HG02981 (cell line): ENCODE measurements at regions not wholly inside any gene's neighbourhood (a gene's known extent, or its start where the extent isn't known, plus 50 kb on each side); places are given as distances from the start of the nearest gene placed in this dataset.
A peak's percentile ranks its signal among the peaks of the same experiment; 100 is the strongest.
"Not testable (repeated sequence)": the region's sequence is repeated elsewhere in the genome, so short reads cannot be mapped to it uniquely, and the experiment has no call there.

Experiments used
- ATAC-seq: cut with Tn5 transposase; IDR thresholded peaks from one replicate; pipeline ENCODE4 v1.9.1; 2021; ENCODE audit warnings: mild to moderate bottlenecking, moderate library complexity; ENCODE audit not compliant: unreplicated experiment

DNA sequence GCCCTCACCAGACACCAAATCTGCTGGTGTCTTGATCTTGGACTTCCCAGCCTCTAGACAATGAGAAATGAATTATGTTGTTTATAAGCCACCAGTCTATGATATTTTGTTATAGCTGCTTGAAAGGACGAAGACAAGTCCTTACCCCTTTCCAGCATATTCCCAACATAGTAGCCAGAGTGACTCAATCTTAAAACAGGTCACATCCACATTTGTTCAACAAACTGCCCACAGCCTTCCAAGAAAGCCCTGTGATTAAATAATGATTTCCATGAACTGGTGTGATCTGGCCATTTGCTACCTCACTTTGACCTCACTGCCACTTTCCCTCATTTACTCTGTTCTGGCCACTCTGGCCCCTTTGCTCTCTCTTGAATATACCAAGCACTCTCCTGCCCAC, 193.7 kb upstream of the CFAP20DC start:
- no peak for ATAC-seq

DNA sequence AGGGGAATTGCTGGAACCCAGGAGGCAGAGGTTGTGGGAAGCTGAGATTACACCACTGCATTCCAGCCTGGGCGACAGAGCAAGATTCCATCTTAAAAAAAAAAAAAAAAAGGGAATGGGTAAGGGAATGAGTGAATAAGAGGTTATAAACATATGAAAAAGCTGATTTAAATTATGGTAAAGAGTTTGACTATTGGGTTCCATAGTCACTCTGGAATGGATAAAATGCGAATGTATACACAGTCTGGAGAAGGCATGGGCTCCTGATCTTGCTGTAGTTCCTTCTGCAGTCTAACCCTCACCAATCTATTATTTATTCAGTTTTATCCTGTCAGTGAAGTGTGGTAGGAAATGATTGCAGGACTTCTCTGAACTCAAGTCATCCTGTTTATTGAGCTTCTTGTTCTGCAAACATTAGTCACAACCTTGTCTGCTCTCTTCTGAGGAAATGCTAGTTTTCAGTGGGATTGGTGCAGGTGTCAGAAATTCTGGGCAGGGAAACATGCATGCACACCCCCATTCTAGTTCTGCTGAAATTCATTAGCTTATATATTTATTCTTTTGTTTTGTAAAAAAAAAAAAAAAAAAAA, 190.9 kb upstream of the CFAP20DC start:
- ATAC-seq = no peak

DNA sequence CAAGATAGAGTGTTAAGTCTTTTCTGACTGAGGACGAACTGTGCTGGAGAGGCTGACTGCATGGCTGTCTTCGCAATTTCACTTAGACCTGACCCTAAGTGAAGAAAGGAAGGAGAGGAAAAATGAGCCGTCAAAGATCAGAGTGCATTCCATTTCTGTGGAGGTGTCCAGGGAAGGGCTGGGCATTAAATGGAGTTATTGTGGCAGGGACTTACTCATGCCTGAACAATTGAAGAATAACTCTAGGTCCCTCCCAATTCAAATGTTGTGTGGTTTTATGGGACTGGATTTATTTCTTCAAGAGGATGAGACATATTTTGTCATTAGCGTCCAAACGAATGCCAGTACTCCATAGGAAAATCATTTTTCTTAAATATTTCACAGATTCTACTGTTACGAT, 187.3 kb upstream of the CFAP20DC start:
- no peak for ATAC-seq

DNA sequence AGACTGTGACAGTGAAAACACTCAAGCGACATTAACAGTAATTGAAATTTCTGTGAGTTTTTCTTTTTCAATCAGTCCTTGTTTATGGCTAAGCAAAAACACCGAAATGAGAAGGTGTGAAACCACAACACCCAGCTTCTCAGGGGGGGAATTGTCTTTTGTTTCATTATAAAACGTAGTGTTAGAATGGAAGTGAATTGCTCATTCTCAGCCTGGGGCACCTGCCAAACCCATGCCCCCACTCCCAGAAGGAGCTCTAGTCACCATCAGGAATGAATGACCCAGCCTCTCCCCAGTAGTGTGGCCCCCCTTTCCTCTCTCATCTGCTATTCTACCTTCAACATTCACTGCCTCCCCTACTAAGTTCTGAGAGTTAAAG, 185.8 kb upstream of the CFAP20DC start:
- ATAC-seq = peak; percentile 90

DNA sequence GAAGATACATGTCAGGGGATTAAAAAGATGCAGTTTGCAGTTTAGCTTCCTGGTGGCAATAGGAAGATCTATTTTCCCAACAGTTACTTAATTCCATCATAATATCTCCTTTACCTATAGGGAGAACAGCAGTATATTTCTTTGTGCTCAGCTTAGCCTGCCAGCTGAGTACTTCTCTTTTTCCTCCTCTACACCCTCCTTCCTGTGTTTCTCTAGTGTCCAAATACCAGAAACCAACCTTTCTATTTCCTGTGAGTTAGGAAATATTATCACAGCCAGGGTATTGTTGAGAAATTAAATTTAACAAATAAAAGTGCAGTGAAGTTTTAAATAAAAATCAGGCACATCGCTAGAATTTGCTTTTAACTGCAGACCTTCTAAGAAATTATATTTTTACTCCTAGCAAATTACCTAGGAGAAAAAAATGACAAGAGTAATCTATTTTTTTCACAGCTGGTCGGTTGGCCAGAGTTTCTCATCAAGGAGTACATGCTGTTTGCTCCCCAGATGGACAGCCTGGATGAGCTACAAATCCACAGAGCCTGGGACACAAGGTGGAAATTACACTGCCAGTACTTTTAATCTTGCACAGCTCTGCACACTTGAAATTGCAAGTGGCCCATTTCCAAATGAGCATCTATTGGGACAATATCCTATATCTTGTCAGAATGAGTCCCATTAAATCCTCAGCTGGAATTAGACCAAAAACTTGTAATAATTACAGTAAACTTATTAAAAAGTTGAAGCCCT, 185.2 kb upstream of the CFAP20DC start:
- ATAC-seq = no peak

DNA sequence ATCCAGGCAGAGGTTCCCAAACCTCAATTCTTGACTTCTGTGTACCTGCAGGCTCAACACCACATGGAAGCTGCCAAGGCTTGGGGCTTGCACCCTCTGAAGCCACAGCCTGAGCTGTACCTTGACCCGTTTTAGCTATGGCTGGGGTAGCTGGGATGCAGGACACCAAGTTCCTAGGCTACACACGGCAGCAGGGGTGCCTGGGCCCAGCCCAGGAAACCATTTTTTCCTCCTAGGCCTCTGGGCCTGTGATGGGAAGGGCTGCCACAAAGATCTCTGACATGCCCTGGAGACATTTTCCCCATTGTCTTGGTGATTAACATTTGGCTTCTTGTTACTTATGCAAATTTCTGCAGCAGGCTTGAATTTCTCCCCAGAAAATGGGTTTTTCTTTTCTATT, 180.6 kb upstream of the CFAP20DC start:
- ATAC-seq = not testable (repeated sequence)

DNA sequence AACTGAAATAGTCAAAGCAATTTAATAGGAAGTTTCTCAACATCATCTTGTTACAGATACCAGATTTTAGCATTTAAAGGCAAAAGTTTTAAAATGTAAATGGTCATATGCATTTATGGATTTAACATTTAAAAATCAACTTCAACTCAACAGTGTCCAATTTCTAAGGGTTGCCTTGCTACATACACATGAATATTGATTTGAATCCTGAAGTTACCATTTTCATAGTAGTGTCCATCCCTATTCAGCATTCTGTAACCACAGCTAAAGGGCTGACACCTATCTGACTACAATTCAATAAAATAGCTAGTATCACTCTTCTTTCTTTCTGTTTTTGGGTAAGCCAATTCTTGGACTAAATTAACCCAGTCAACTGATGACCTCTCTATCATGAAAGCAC, 164.0 kb upstream of the CFAP20DC start:
- ATAC-seq = no peak

DNA sequence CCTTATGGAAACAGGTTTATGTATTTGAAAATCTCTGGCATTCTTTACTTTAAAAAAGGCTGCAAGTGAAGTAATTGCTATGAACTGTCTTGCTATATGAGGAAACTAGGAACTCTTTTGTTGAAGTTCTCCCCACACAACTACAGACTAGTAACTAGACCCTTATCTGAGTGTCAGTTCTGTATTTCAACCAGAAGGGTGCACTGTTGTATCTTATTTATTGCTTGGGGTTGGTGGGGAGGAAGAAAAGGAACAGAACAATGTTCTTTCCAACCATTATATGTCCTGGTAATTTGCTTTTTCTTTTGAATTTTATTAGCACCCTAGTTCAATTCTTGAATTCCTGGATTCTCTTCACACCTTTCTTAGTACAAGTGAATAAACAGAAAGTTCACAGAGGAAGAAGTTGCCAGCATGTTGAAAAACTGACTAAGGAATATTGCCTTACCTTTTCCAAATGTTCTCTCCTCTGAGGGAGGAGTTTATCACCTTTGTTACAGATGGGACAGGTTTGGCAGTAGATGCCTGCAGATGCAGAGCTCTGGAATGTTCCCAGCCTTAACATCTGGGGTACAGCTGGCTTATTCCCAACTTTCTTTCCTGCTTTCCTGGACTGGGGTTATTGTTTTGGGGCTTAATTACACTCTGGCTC, 162.4 kb upstream of the CFAP20DC start:
- ATAC-seq = peak; percentile 84

DNA sequence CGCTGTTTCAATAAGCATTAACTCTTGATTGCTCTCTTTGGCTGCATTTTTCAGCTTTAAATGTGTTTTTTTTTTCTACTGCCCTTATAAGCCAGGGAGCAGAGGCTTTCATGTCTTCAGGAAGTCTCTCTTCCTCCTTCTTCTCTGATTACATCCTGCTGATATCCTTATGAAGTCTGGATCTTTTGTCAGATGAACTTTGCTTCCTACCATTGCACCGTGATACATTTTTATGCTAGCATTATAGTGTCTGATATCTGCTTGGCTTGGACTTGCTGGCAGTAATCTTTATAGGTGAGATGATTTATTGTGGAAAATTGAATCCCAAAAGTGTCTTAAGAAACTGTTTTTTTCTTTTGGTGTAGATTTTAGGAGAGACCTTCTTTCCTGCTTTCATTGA, 160.4 kb upstream of the CFAP20DC start:
- ATAC-seq = no peak

DNA sequence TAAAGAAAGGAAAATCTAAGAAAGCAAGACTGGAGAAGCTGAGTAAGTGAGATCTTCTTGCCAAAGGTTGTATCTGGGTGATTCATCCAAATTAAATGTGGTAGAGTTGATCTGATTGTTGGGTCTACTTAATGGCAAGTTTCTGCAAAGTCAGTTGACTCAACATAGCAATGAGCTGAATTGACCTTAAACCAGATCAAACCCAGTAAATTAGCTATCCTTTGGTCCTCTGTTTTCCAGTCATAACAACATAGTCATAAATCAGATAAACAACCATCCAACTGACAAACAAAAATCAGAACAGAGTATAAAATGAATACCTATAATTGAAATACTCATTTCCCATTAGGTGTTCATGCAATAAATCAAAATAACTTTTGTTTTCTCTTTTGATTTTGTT, 142.6 kb upstream of the CFAP20DC start:
- no peak for ATAC-seq

DNA sequence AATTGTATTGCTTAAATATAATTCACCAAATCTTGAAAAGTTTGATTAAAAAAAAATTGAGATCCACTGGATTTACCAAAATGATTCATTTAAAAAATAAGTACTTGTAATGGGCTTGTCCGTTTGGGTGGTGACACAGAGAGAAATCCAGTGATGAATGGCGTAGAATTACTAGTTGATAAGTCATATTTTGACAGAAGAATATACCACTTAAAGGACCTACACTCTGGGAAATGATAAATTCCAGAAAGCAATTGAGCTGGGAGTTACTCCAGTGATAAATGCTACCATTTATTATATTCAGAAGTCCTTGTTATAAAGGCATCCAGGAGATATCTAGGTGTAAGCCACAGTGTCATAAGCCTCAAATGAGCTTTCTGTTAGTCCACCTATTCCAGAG, 141.8 kb upstream of the CFAP20DC start:
- ATAC-seq = no peak

DNA sequence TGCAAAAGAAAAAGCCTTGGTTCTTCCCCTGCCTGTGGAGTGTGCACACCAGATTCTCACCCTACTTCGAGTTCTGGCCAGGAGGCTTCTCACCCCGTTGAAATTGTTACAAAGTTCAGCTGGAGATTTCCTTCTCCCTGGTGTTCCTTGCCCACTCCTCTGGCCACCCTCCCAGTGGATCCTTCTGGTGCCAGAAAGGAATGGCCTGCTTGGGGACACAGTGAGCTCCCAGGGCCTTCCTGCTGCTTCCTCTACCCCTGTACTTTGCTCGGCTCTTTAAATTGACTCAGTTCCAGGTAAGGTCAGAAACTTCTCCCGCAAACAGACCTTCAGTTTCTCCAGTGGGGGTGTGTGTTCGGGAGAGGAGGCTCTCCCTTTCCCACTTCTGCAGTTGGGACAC, 140.1 kb upstream of the CFAP20DC start:
- no peak for ATAC-seq

DNA sequence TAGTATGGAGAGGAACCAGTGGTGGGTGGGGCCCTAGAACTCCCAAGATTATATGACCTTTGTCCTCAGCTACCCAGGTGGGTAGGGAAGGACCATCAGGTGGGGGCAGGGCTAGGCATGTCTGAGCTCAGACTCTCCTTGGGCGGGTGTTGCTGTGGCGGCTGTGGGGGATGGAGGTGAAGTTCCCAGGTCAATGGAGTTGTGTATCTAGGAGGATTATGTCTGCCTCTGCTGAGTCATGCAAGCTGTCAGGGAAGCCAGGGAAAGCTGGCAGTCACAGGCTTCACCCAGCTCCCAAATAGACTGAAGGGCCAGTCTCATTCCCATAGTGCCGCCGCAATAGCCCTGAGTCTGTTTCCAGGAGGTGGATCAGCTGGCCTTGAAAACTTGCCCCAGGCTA, 139.7 kb upstream of the CFAP20DC start:
- ATAC-seq = no peak

DNA sequence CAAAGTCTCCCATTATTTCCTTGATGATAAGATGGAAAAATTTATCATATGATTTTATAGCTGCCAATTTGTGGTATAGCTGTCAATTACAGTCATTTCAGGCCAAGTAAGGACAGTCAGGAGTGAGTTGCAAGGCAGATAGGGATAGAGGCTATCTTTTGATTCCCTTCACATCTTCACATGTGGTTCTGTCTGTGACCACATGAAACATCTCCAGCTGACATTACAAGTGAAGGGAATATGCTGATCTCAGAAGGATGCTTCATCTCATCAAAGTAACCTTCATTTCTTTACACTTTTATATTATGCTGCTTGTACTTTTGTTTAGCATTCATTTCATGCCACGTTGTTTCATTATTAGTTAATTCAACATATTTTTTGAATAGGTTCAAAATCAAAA, 136.9 kb upstream of the CFAP20DC start:
- ATAC-seq = no peak

DNA sequence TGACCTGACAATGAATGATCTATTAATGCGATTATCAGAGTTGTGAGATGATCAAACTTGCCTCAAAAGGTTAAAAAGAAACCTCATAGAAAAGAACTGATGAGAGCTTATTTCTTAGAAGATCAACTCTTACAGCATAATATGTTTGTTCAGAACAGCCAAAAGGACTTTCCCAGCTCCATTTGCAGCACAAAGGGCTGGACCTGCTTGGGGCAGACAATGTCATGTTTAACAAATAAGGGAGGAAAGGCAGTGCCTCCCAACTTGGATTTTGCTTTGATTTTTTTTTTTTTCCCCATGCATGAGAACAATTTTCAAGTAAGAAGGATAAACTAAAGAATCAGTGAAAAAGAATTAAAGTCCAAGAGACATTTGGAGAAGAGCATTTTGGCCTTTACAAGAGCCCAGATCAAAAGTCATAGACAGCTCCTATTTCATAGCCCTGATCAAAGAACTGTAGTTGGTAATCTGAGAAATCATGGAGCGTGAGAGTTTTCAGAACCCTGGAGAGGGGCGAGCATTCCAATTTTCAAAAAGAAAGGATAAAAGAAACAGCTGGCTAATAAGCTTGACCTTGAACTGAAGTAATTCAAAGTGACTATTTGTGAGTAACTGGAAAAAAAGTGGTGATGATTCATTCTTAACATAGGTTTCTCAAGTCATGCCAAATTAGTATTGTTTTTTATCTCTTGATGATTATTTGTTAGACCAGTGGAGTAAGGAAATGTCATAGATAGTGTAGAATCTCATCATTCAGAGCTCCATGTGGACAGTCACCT, 136.0 kb upstream of the CFAP20DC start:
- ATAC-seq = no peak

DNA sequence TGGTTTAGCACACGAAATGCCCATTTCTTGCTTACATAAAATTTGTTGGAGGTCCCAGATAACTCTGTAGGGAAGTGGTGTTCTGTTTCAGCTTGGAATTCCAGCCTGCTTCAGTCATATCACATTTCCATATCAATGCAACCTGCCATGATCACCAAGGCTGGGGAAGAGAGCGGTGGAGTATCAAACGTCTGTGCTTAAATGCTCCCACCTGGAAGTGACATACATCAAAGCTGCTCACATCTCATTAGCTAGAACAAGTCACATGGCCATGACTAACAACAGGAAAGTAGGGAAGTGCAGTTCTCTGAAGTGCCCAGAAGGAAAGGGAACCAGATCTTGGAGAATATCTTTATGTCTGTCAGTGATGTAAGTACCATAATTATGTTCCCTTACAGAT, 130.2 kb upstream of the CFAP20DC start:
- ATAC-seq = no peak

DNA sequence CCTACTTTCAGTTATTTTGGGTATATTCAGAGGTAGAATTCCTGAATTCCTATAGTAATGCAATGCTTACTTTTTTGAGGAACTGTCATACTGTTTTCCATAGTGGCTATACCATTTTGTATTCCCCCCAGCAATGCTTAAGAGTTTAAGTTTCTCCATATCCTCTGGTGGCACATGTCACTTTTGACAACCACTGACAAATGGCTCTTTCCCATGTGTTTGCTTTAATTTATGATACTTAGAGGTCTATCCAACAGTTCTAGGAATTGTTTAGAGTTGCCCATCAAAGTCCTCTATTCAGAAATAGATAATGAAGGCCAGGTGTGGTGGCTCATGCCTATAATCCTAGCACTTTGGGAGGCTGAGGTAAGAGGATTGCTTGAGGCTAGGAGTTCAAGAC, 128.9 kb upstream of the CFAP20DC start:
- ATAC-seq = no peak

DNA sequence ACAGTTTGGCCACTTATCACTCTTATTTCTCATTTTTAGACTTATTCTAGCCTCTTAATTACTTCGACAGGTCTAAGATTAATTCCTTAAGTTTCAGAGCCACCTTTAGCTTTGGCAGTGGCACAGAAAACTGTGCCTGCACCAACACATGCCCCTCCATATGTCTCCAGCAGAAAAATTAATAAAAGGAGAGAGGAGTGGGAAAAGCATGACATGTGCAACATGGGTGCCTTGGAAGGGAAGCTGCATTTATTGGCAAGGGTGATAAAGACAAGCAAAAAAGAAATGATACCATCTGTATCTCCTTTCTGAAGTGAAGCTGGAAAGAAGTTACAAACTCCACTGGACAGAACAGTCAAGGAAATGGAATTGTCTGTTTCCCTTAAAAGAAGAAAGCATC, 121.7 kb upstream of the CFAP20DC start:
- no peak for ATAC-seq

DNA sequence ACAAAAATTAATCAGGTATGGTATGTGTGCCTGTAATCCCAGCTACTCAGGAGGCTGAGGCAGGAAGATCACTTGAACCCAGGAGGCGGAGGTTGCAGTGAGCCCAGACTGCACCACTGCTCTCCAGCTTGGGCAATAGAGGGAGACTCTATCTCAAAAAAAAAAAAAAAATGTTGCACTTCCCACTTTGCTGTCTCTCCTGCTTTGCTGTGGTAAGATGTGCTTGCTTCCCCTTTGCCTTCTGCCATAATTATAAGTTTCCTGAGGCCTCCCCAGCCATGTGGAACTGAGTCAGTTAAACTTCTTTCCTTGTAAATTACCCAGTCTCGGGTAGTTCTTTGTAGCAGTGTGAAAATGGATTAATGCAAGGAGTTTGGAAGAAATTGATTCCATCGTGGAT, 120.3 kb upstream of the CFAP20DC start:
- ATAC-seq = not testable (repeated sequence)

DNA sequence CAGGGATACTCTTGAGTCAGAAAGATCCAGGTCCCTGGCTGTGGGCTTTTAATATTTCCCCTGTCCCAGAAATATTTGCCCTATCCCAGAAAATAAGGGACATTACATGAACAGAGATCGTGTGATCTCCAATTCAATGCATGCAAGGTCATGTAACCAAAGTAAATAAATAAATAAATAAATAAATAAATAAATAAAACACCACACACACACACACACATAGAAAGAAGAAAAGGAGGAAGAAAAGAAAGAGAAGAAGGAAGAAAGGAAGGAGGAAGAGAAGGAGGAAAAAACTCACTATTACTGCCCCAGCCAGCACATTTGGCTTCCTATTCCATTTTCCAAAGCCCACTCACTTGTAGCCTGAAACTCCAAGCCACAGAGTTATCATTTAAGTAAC, 117.9 kb upstream of the CFAP20DC start:
- ATAC-seq = no peak

DNA sequence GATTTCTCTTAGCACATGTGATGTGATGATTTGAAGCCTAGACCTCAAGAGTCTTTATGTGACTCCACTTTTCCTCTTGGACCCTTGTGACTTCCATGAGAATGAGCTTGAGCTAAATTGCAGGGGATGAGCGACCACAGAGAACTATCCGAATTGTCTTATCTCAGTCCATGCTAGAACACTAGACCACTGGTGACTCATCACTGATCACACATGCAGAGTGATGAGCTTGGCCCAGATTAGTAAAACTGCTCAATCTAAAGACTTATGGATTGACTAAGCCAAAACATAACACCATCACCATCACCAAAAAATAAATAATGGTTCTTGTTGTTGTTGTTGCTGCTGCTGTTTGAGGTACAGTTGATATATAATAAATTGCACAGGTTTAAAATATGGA, 114.1 kb upstream of the CFAP20DC start:
- ATAC-seq = no peak

DNA sequence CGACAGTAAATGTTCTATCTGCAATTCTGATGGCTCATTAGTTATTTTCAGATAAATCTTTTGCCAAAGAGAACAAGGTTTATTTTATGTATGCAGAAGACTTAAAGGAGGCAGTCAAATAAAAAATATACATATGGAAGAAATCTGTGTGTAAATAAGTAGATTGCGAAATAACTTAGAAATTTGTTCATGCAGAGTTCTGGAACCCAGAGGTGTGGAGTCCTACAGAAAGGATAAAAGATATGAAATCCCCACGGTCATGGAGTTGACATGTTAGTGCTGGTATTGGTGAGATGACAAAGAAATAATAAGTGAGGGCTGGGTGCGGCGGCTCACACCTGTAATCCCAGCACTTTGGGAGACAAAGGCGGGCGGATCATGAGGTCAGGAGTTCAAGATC, 111.2 kb upstream of the CFAP20DC start:
- ATAC-seq = no peak
